H9 (cell line): ENCODE measurements at regions not wholly inside any gene's neighbourhood (a gene's known extent, or its start where the extent isn't known, plus 50 kb on each side); places are given as distances from the start of the nearest gene placed in this dataset.

Source experiments
- DNase-seq: peaks from one replicate; pipeline ENCODE4 v3.0.0-alpha.2; 2017
- H2AFZ ChIP-seq: one replicate; pipeline ENCODE4 v1.6.1; 2013; ENCODE audit warnings: mild to moderate bottlenecking, low read length, control low read depth, moderate library complexity
- H2AK5ac ChIP-seq: 2 replicates; pipeline ENCODE4 v1.6.1; 2013; ENCODE audit warnings: low read length, control low read depth, mixed read lengths; ENCODE audit not compliant: insufficient read length
- H2BK120ac ChIP-seq: one replicate; pipeline ENCODE4 v1.6.1; 2013; ENCODE audit warnings: low read depth, mild to moderate bottlenecking, low read length, control low read depth, inconsistent platforms; ENCODE audit not compliant: poor library complexity, severe bottlenecking
- H2BK12ac ChIP-seq: 2 replicates; pipeline ENCODE4 v1.6.1; 2013; ENCODE audit warnings: low read length, control low read depth, mixed read lengths, low read depth; ENCODE audit not compliant: insufficient read length
- H2BK15ac ChIP-seq: 2 replicates; pipeline ENCODE4 v1.6.1; 2013; ENCODE audit warnings: low read depth, low read length, control low read depth
- H2BK20ac ChIP-seq: one replicate; pipeline ENCODE4 v1.6.1; 2013; ENCODE audit warnings: low read depth, mild to moderate bottlenecking, low read length, control low read depth, inconsistent platforms; ENCODE audit not compliant: poor library complexity, severe bottlenecking
- H2BK5ac ChIP-seq: 2 replicates; pipeline ENCODE4 v1.6.1; 2013; ENCODE audit warnings: low read length, control low read depth, mixed read lengths; ENCODE audit not compliant: insufficient read length
- H3K14ac ChIP-seq: 2 replicates; pipeline ENCODE4 v1.6.1; 2013; ENCODE audit warnings: low read length, control low read depth; ENCODE audit not compliant: insufficient read depth
- H3K18ac ChIP-seq: 2 replicates; pipeline ENCODE4 v1.6.1; 2013; ENCODE audit warnings: low read depth, mild to moderate bottlenecking, mixed read lengths, low read length, control low read depth; ENCODE audit not compliant: insufficient read length
- H3K23ac ChIP-seq: 2 replicates; pipeline ENCODE4 v1.6.1; 2013; ENCODE audit warnings: low read length, control low read depth, mixed read lengths, low read depth; ENCODE audit not compliant: insufficient read length
- H3K23me2 ChIP-seq: 2 replicates; pipeline ENCODE4 v1.6.1; 2013; ENCODE audit warnings: low read depth, mild to moderate bottlenecking, mixed read lengths, low read length, control low read depth; ENCODE audit not compliant: insufficient read length, poor library complexity, severe bottlenecking
- H3K27ac ChIP-seq: 2 replicates; pipeline ENCODE4 v1.5.1; 2013; ENCODE audit warnings: low read length, control low read depth, mixed read lengths, low read depth; ENCODE audit not compliant: insufficient read length
- H3K27me3 ChIP-seq: 2 replicates; pipeline ENCODE4 v1.6.1; 2013; ENCODE audit warnings: low read length, control low read depth, inconsistent platforms; ENCODE audit not compliant: insufficient read depth
- H3K4ac ChIP-seq: 2 replicates; pipeline ENCODE4 v1.6.1; 2013; ENCODE audit warnings: low read depth, mild to moderate bottlenecking, control low read depth, inconsistent platforms, low read length, moderate library complexity
- H3K4me1 ChIP-seq: 2 replicates; pipeline ENCODE4 v1.6.1; 2013; ENCODE audit warnings: low read length, control low read depth, inconsistent platforms; ENCODE audit not compliant: insufficient read depth
- H3K4me2 ChIP-seq: 2 replicates; pipeline ENCODE4 v1.6.1; 2013; ENCODE audit warnings: low read length, control low read depth, mixed read lengths; ENCODE audit not compliant: insufficient read length, insufficient read depth
- H3K56ac ChIP-seq: 2 replicates; pipeline ENCODE4 v1.6.1; 2013; ENCODE audit warnings: low read depth, mild to moderate bottlenecking, mixed read lengths, low read length, control low read depth; ENCODE audit not compliant: insufficient read length
- H3K79me1 ChIP-seq: 2 replicates; pipeline ENCODE4 v1.6.1; 2013; ENCODE audit warnings: low read depth, mild to moderate bottlenecking, moderate library complexity, low read length, control low read depth, inconsistent platforms; ENCODE audit not compliant: insufficient read depth, poor library complexity, severe bottlenecking
- H3K79me2 ChIP-seq: 2 replicates; pipeline ENCODE4 v1.6.1; 2013; ENCODE audit warnings: low read length, control low read depth, inconsistent platforms; ENCODE audit not compliant: insufficient read depth
- H3K9ac ChIP-seq: 2 replicates; pipeline ENCODE4 v1.6.1; 2013; ENCODE audit warnings: low read length, control low read depth, mixed read lengths; ENCODE audit not compliant: insufficient read length; ENCODE audit errors: extremely low read depth
- H3K9me3 ChIP-seq: one replicate; pipeline ENCODE4 v1.6.1; 2013; ENCODE audit warnings: low read depth, low read length, inconsistent platforms; ENCODE audit not compliant: control insufficient read depth
- H3T11ph ChIP-seq: one replicate; pipeline ENCODE4 v1.6.1; 2013; ENCODE audit warnings: mild to moderate bottlenecking, low read length, control low read depth, inconsistent platforms
- H4K20me1 ChIP-seq: one replicate; pipeline ENCODE4 v1.6.1; 2013; ENCODE audit not compliant: control insufficient read depth, insufficient read length, insufficient read depth
- H4K5ac ChIP-seq: 2 replicates; pipeline ENCODE4 v1.6.1; 2013; ENCODE audit warnings: low read depth, mild to moderate bottlenecking, mixed read lengths, low read length, control low read depth; ENCODE audit not compliant: insufficient read length
- H4K8ac ChIP-seq: replicated peaks from 2 replicates; pipeline ENCODE4 v1.6.1; 2013; ENCODE audit warnings: low read length, control low read depth, mixed read lengths, low read depth; ENCODE audit not compliant: insufficient read length
- H4K91ac ChIP-seq: 2 replicates; pipeline ENCODE4 v1.6.1; 2013; ENCODE audit warnings: low read depth, mild to moderate bottlenecking, moderate library complexity, mixed read lengths, low read length, control low read depth; ENCODE audit not compliant: insufficient read length
- H3K27ac Mint-ChIP-seq, 3 experiments: 2 replicates in 2 of 3; 3 replicates in 1 of 3; pipeline ENCODE4 v1.8.0; 2020 to 2021; ENCODE audit warnings: mixed read lengths in 3 of 3, mild to moderate bottlenecking in 1 of 3, moderate library complexity in 1 of 3
- H3K27me3 Mint-ChIP-seq: 2 replicates; pipeline ENCODE4 v1.8.0; 2021; ENCODE audit warnings: low read depth, mild to moderate bottlenecking, moderate library complexity, mixed read lengths
- H3K36me3 Mint-ChIP-seq, 3 experiments: 2 replicates in 2 of 3; 3 replicates in 1 of 3; pipeline ENCODE4 v1.8.0; 2020 to 2021; ENCODE audit warnings: low read depth in 3 of 3, mixed read lengths in 3 of 3; ENCODE audit not compliant: insufficient read depth in 1 of 3
- H3K4me1 Mint-ChIP-seq, 2 experiments: 2 replicates each; pipeline ENCODE4 v1.8.0; 2020; ENCODE audit warnings: mixed read lengths in 2 of 2
- H3K4me3 Mint-ChIP-seq, 2 experiments: 2 replicates in 1 of 2; 3 replicates in 1 of 2; pipeline ENCODE4 v1.8.0; 2020 to 2021; ENCODE audit warnings: mild to moderate bottlenecking in 2 of 2, mixed read lengths in 2 of 2, moderate library complexity in 1 of 2
- H3K9me3 Mint-ChIP-seq, 2 experiments: 2 replicates in 1 of 2; 3 replicates in 1 of 2; pipeline ENCODE4 v1.8.0; 2020; ENCODE audit warnings: mild to moderate bottlenecking in 2 of 2, mixed read lengths in 2 of 2, moderate library complexity in 1 of 2
- WGBS: extraction: QIAGEN DNeasy Blood & Tissue Kit; methylation state at CpG from one replicate; pipeline ENCODE4 v1.1.7; 2013; ENCODE audit warnings: missing lambda C conversion rate, low lambda C conversion rate, mixed read lengths; ENCODE audit not compliant: insufficient read length; ENCODE audit errors: extremely low coverage; 5-methylcytosine and 5-hydroxymethylcytosine counted together
- TF ChIP-seq, protein P1 (sequence below): fragments of 200-600 bp; sonication (generic); conservative IDR thresholded peaks from 3 replicates; pipeline ENCODE4 v1.8.0; 2021; ENCODE audit warnings: antibody characterized with exemption, mild to moderate bottlenecking

- H4K91ac ChIP-seq: no peak overlapping the region
- no peak overlapping the region; a peak in 2 of 7 replicates for H3K27ac Mint-ChIP-seq
Observed at GRCh38 chr4:128721896-128722295, 87.6 kb upstream of the JADE1 start.

More at GRCh38 chr4:128721896-128722295, 87.6 kb upstream of the JADE1 start:
- no peak overlapping the region for H3K14ac ChIP-seq
- no peak for DNase-seq
- no peak overlapping the region for H3K9ac ChIP-seq
- no peak overlapping the region for H3K23ac ChIP-seq
- H4K5ac ChIP-seq: no peak overlapping the region
- H3K36me3 Mint-ChIP-seq: no peaks in the 10 kb centered on the region
- no peak overlapping the region for H2BK15ac ChIP-seq
- no CpG with 5 or more reads among the region's 4 CpGs for WGBS
- H3K56ac ChIP-seq: no peak overlapping the region
- no peak overlapping the region for H2AFZ ChIP-seq
- no peaks in the 10 kb centered on the region for H3K23me2 ChIP-seq
- no peaks in the 10 kb centered on the region; a peak in 1 of 5 replicates for H3K9me3 Mint-ChIP-seq
- H3K27me3 ChIP-seq: no peaks in the 10 kb centered on the region
- no peaks in the 10 kb centered on the region for H4K20me1 ChIP-seq
- no peaks in the 10 kb centered on the region for H3K9me3 ChIP-seq
- no peaks in the 10 kb centered on the region for H3K27me3 Mint-ChIP-seq
- no peak overlapping the region for H4K8ac ChIP-seq
- no peak overlapping the region for H2BK120ac ChIP-seq
- TF ChIP-seq, protein P1, sequence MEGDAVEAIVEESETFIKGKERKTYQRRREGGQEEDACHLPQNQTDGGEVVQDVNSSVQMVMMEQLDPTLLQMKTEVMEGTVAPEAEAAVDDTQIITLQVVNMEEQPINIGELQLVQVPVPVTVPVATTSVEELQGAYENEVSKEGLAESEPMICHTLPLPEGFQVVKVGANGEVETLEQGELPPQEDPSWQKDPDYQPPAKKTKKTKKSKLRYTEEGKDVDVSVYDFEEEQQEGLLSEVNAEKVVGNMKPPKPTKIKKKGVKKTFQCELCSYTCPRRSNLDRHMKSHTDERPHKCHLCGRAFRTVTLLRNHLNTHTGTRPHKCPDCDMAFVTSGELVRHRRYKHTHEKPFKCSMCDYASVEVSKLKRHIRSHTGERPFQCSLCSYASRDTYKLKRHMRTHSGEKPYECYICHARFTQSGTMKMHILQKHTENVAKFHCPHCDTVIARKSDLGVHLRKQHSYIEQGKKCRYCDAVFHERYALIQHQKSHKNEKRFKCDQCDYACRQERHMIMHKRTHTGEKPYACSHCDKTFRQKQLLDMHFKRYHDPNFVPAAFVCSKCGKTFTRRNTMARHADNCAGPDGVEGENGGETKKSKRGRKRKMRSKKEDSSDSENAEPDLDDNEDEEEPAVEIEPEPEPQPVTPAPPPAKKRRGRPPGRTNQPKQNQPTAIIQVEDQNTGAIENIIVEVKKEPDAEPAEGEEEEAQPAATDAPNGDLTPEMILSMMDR: no peak
- H2BK20ac ChIP-seq: no peak overlapping the region
- H3K79me2 ChIP-seq: no peaks in the 10 kb centered on the region
- H3T11ph ChIP-seq: no peak overlapping the region
- no peak overlapping the region for H3K4me2 ChIP-seq
- H2BK12ac ChIP-seq: no peak overlapping the region
- no peak overlapping the region for H3K4me3 Mint-ChIP-seq
- no peak overlapping the region for H2AK5ac ChIP-seq
- H3K4me1 Mint-ChIP-seq: peaks cover 25 to 32% of the 10 kb centered on the region in 2 experiments
- H3K27ac ChIP-seq: no peak overlapping the region
- H3K79me1 ChIP-seq: no peaks in the 10 kb centered on the region
- H2BK5ac ChIP-seq: no peak overlapping the region
- H3K4ac ChIP-seq: no peak overlapping the region
- no peak overlapping the region for H3K18ac ChIP-seq
- H3K4me1 ChIP-seq: peaks cover 3% of the 10 kb centered on the region; the same call in 1 of the 2 replicates
